Right lung (tissue), 2 donors: ENCODE measurements at regions not wholly inside any gene's neighbourhood (a gene's known extent, or its start where the extent isn't known, plus 50 kb on each side); places are given as distances from the start of the nearest gene placed in this dataset.
"Not testable (repeated sequence)": the region's sequence is repeated elsewhere in the genome, so short reads cannot be mapped to it uniquely, and the experiment has no call there.

Experiments used
- DNase-seq, 2 donors: peaks; one replicate each; pipeline ENCODE4 v3.0.0-alpha.2; 2013

- DNase-seq: no peak
Measured at GRCh38 chr10:125605167-125605566, 77.8 kb downstream of the TEX36 start.

- no peak for DNase-seq
Measured at GRCh38 chr10:125602825-125603224, 80.1 kb downstream of the TEX36 start.

GRCh38 chr10:125599194-125599593 lies 83.8 kb downstream of the TEX36 start:
- DNase-seq: no peak

GRCh38 chr10:125595911-125596310 lies 87.1 kb downstream of the TEX36 start:
- DNase-seq: no peak

GRCh38 chr10:125593644-125594043 lies 89.3 kb downstream of the TEX36 start:
- no peak for DNase-seq

GRCh38 chr10:125592897-125593296 lies 90.1 kb downstream of the TEX36 start:
- DNase-seq: no peak

GRCh38 chr10:125591886-125592285 lies 91.1 kb downstream of the TEX36 start:
- DNase-seq: no peak

- not testable (repeated sequence) for DNase-seq
Measured at GRCh38 chr10:125588738-125589137, 94.2 kb downstream of the TEX36 start.

- DNase-seq: no peak
Measured at GRCh38 chr10:125584954-125585353, 98.0 kb downstream of the TEX36 start.

GRCh38 chr10:125578658-125579315 lies 104.2 kb downstream of the TEX36 start:
- DNase-seq: no peak

GRCh38 chr10:125575843-125576242 lies 107.1 kb downstream of the TEX36 start:
- DNase-seq: no peak

- DNase-seq: no peak
Measured at GRCh38 chr10:125568156-125568555, 114.8 kb downstream of the TEX36 start.

GRCh38 chr10:125567529-125567928 lies 115.4 kb downstream of the TEX36 start:
- no peak for DNase-seq

- DNase-seq: peak; percentile 39 to 56
Measured at GRCh38 chr10:125565046-125565445, 117.9 kb downstream of the TEX36 start.

- DNase-seq: no peak
Measured at GRCh38 chr10:125564570-125564969, 118.4 kb downstream of the TEX36 start.

GRCh38 chr10:125562737-125563136 lies 120.2 kb downstream of the TEX36 start:
- no peak for DNase-seq

GRCh38 chr10:125560947-125561346 lies 122.0 kb downstream of the TEX36 start:
- DNase-seq: no peak

GRCh38 chr10:125559210-125559609 lies 123.8 kb downstream of the TEX36 start:
- no peak for DNase-seq

GRCh38 chr10:125557801-125558505 lies 125.0 kb downstream of the TEX36 start:
- DNase-seq: peak; percentile 51 to 57

- DNase-seq: no peak
Measured at GRCh38 chr10:125557311-125557710, 125.7 kb downstream of the TEX36 start.

- DNase-seq: no peak
Measured at GRCh38 chr10:125556882-125557281, 126.1 kb downstream of the TEX36 start.

GRCh38 chr10:125555743-125556142 lies 127.2 kb downstream of the TEX36 start:
- no peak for DNase-seq

GRCh38 chr10:125555267-125555666 lies 127.7 kb downstream of the TEX36 start:
- DNase-seq: no peak

GRCh38 chr10:125554753-125555152 lies 128.2 kb downstream of the TEX36 start:
- DNase-seq: no peak
